ENCODE measurements at regions not wholly inside any gene's neighbourhood (a gene's known extent, or its start where the extent isn't known, plus 50 kb on each side); places are given as distances from the start of the nearest gene placed in this dataset.

- TF ChIP-seq CTCF (conservative IDR thresholded peaks at IDR 0.05; ENCODE audit: low read length), result no peak
- TF ChIP-seq EZH2phosphoT487 (IDR thresholded peaks at IDR 0.05; ENCODE audit: borderline replicate concordance, low read depth, low read length), result no peak
Measured at GRCh38 chr2:117058366-117058765, 756.1 kb upstream of the DDX18 start.
